Suprapubic skin (tissue), 4 donors: ENCODE measurements at regions not wholly inside any gene's neighbourhood (a gene's known extent, or its start where the extent isn't known, plus 50 kb on each side); places are given as distances from the start of the nearest gene placed in this dataset.

Experiments used
- DNase-seq, 2 donors: peaks; one replicate each; pipeline ENCODE4 v3.0.0-alpha.2; 2019; ENCODE audit warnings: low spot score in 2 of 2
- H3K27ac ChIP-seq: fragments of 200-600 bp; sonication (generic); one replicate; pipeline ENCODE4 v1.5.1; 2019
- H3K27me3 ChIP-seq: fragments of 200-600 bp; sonication (generic); one replicate; pipeline ENCODE4 v1.5.1; 2019
- H3K36me3 ChIP-seq: fragments of 200-600 bp; sonication (generic); one replicate; pipeline ENCODE4 v1.5.1; 2019
- H3K4me1 ChIP-seq: fragments of 200-600 bp; sonication (generic); one replicate; pipeline ENCODE4 v1.5.1; 2019
- H3K4me3 ChIP-seq: fragments of 200-600 bp; sonication (generic); one replicate; pipeline ENCODE4 v1.5.1; 2019; ENCODE audit warnings: mild to moderate bottlenecking
- H3K9me3 ChIP-seq: fragments of 200-600 bp; sonication (generic); one replicate; pipeline ENCODE4 v1.5.1; 2019
- CTCF ChIP-seq, 2 donors: fragments of 200-600 bp in 1 of 2; fragments of 450-650 bp in 1 of 2; sonication (generic) in 1 of 2; IDR thresholded peaks; one replicate each; pipeline ENCODE4 v1.5.1; 2016 to 2019; ENCODE audit warnings: antibody characterized with exemption in 2 of 2, mild to moderate bottlenecking in 1 of 2, moderate library complexity in 1 of 2
- EP300 ChIP-seq: sonication (generic); formaldehyde crosslinking; IDR thresholded peaks from one replicate; pipeline ENCODE4 v1.6.1; 2017; ENCODE audit warnings: antibody characterized with exemption
- POLR2A ChIP-seq, 2 donors: fragments of 450-650 bp; IDR thresholded peaks; one replicate each; pipeline ENCODE4 v1.6.1; 2017; ENCODE audit warnings: antibody characterized with exemption in 2 of 2, mild to moderate bottlenecking in 2 of 2, moderate library complexity in 2 of 2
- POLR2AphosphoS5 ChIP-seq, 3 donors: sonication (generic); formaldehyde crosslinking; IDR thresholded peaks; one replicate each; pipeline ENCODE4 v1.6.1; 2017; ENCODE audit warnings: antibody characterized with exemption in 3 of 3
- WGBS: methylation state at CpG from one replicate; pipeline ENCODE4 v1.1.5; 2018; 5-methylcytosine and 5-hydroxymethylcytosine counted together

GRCh38 chr4:136097676-136098075, 1434.6 kb downstream of the PCDH18 start:
- Histone ChIP-seq H3K27ac (no peak overlapping the region), H3K27me3 (no peaks in the 10 kb centered on the region), H3K36me3 (no peaks in the 10 kb centered on the region), H3K4me1 (no peaks in the 10 kb centered on the region), H3K9me3 (peaks cover 5% of the 10 kb centered on the region), H3K4me3 (no peak overlapping the region)
- DNase-seq = no peak
- 81% methylated on average over 4 of the region's 4 CpGs for WGBS
- TF ChIP-seq POLR2AphosphoS5 (IDR thresholded peaks at IDR 0.05) (no peak), EP300 (no peak), CTCF (IDR thresholded peaks at IDR 0.05) (no peak), POLR2A (IDR thresholded peaks at IDR 0.05) (no peak)

GRCh38 chr4:136088211-136088867, 1444.0 kb downstream of the PCDH18 start:
- Histone ChIP-seq H3K36me3 (no peaks in the 10 kb centered on the region), H3K9me3 (no peaks in the 10 kb centered on the region), H3K4me1 (no peaks in the 10 kb centered on the region), H3K27me3 (no peaks in the 10 kb centered on the region), H3K4me3 (no peak overlapping the region), H3K27ac (no peak overlapping the region)
- DNase-seq = no peak
- TF ChIP-seq CTCF (IDR thresholded peaks at IDR 0.05) (no peak), EP300 (no peak), POLR2AphosphoS5 (IDR thresholded peaks at IDR 0.05) (no peak), POLR2A (IDR thresholded peaks at IDR 0.05) (no peak)
- WGBS = 75% methylated on average over 4 of the region's 4 CpGs

GRCh38 chr4:136078976-136079375, 1453.3 kb downstream of the PCDH18 start:
- no peaks in the 10 kb centered on the region for H3K27me3 ChIP-seq
- TF ChIP-seq POLR2AphosphoS5 (IDR thresholded peaks at IDR 0.05) (no peak), CTCF (IDR thresholded peaks at IDR 0.05) (no peak), EP300 (no peak), POLR2A (IDR thresholded peaks at IDR 0.05) (no peak)
- no peaks in the 10 kb centered on the region for H3K36me3 ChIP-seq
- H3K9me3 ChIP-seq = no peaks in the 10 kb centered on the region
- H3K4me1 ChIP-seq = no peaks in the 10 kb centered on the region
- DNase-seq = no peak
- no peak overlapping the region for H3K27ac ChIP-seq
- H3K4me3 ChIP-seq = no peak overlapping the region
- 23% methylated on average over 1 of the region's 1 CpG for WGBS

- Histone ChIP-seq H3K4me3 (no peak overlapping the region), H3K4me1 (no peaks in the 10 kb centered on the region), H3K27ac (no peak overlapping the region), H3K9me3 (no peaks in the 10 kb centered on the region), H3K36me3 (no peaks in the 10 kb centered on the region), H3K27me3 (no peaks in the 10 kb centered on the region)
- TF ChIP-seq CTCF (IDR thresholded peaks at IDR 0.05) (no peak), EP300 (no peak), POLR2A (IDR thresholded peaks at IDR 0.05) (no peak), POLR2AphosphoS5 (IDR thresholded peaks at IDR 0.05) (no peak)
- WGBS = 79% methylated on average over 7 of the region's 7 CpGs
- DNase-seq = no peak
Observed at GRCh38 chr4:136056748-136057147, 1475.5 kb downstream of the PCDH18 start.

GRCh38 chr4:136055360-136055759, 1476.9 kb downstream of the PCDH18 start:
- Histone ChIP-seq H3K36me3 (no peaks in the 10 kb centered on the region), H3K9me3 (no peaks in the 10 kb centered on the region)
- 85% methylated on average over 3 of the region's 3 CpGs for WGBS

More at GRCh38 chr4:136055360-136055759, 1476.9 kb downstream of the PCDH18 start:
- Histone ChIP-seq H3K4me3 (no peak overlapping the region), H3K27ac (no peak overlapping the region), H3K4me1 (no peaks in the 10 kb centered on the region), H3K27me3 (no peaks in the 10 kb centered on the region)
- DNase-seq = no peak
- TF ChIP-seq EP300 (no peak), POLR2AphosphoS5 (IDR thresholded peaks at IDR 0.05) (no peak), POLR2A (IDR thresholded peaks at IDR 0.05) (no peak)
